D341Med (cell line): ENCODE measurements at regions not wholly inside any gene's neighbourhood (a gene's known extent, or its start where the extent isn't known, plus 50 kb on each side); places are given as distances from the start of the nearest gene placed in this dataset.

ENCODE experiments used
- DNase-seq: peaks from one replicate; pipeline ENCODE4 v3.0.0; 2012; ENCODE audit warnings: low spot score

GRCh38 chr4:136754810-136755530 lies 777.3 kb downstream of the PCDH18 start:
- no peak for DNase-seq

DNA sequence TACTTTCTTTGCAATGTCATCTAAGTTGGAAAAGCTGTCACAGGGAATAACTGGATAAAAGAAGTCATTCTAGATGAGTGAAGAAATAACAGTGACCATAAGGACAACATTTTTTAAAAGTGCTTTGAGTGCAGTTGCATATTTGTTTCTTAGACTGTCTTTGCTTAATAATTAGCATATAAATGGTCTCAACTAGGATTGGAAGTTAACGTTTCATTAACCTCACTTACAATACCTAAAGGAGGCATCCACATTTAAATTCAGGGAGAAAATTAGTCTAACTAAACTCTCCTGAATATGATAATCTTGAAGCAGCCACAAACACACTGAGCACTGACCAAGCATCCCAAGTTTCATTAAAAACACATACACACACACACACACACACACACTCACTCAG lies 780.7 kb downstream of the PCDH18 start:
- DNase-seq = no peak

DNA sequence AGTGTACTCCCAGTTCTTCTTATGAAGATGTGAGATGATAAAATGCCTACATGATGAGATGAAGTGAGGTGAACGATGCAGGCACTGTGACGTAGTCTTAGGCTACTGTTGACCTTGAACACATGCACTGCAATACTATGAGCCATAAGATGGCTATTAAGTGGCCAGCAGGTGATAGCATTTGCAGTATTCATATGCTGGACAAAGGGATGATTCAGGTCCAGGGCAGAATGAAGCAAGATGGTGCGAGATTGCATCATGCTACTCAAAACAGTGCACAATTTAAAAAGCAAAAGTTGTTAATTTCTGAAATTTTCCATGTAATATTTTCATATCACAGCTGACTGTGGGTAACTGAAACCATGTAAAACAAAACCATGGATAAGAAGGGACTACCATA lies 781.4 kb downstream of the PCDH18 start:
- DNase-seq = no peak

- DNase-seq = no peak
These were observed 782.3 kb downstream of the PCDH18 start for GRCh38 chr4:136749989-136750388.

DNA sequence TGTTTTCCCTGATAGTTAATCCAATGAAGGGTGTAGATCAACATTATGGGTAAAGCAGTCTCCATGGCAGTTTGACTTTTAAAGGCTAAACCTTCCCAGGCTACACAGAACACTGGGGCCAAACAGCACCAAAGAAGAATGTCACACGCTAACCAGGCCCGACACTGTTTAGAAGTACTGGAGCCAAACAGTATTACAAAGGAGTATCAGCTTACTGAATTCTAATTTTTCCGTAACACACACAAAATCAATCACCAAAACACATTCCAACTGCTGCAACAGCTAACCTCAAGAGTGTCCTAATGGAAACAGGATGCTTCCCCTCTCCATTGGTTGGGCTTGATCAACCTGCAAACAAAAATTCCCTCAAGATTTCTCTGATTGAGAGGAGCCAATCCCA lies 783.5 kb downstream of the PCDH18 start:
- DNase-seq = no peak

- DNase-seq = no peak
These were observed 784.1 kb downstream of the PCDH18 start for GRCh38 chr4:136748165-136748564.

DNA sequence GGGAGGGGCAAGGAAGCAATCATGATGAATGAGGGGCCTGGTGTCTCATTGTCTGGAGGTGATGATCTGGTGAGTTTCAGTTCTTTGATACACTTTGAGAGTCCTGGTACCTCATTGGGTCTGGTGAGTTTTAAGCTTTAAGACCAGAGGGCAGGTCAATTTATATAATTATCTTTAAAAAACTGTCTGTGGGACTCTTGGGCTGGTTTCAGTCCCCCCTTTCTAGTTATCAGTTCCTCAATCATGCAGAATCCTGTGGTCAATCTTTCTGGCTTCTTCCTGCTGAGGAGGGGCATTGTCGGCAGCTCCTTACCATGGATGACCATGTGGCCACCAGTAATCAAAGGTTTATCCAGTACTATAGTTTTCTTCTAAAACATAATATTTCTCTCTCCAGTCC lies 789.1 kb downstream of the PCDH18 start:
- no peak for DNase-seq

DNA sequence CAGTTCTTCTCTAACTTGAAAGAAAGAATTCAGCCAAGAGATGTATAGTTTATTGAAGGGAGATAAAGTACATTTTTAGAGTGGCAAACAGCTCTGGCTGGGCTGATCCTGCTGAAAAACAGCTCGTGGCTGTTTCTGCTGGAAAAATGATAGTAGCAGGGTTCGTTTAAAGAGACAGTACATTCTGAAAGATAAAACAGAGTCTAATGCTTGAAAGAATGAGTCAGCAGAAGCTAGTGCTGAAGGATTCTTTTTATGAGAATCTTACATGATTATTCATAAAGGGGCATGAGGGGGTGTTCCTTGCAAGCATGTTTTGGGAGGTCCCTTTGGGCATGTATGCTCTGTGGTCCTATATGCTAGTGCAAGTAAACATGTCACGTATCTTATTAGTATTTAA lies 790.0 kb downstream of the PCDH18 start:
- DNase-seq = no peak

DNA sequence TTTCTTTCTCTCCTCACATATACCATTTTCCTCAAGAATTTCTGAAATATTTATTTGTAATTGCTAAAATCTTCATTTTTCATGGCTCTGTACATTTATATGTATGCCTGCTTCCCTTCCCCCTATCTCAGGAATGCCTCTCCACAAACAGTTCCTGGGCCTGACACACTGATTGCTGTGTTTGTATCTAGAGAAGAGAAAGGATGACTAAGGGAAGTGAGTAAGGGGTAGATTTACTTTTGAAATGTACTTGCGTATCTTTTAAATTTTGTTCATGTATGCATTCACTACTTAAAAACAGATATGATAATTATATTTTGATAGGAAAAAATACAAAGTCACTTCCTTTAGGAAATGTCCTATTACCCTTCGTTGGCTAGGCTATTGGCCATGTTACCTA lies 790.8 kb downstream of the PCDH18 start:
- DNase-seq = no peak

DNA sequence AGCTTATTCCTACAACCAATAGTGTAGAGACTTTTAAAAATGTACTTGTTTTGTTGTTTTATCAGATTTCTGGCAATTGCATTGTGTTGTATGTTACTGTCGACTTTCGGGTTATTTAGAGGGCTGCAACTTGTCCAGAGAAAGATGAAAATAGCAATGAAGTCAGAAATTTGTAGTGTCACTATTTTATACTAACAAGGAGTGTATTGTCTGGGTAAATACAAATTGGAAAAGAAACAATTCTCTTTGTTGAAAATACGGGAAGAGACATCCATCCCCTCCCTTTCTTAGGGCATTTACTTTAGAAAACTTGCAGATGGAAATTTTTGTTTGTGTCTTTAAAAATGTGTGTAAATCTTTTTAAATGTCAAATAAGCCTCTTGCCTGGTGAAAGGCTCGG lies 792.0 kb downstream of the PCDH18 start:
- no peak for DNase-seq

DNA sequence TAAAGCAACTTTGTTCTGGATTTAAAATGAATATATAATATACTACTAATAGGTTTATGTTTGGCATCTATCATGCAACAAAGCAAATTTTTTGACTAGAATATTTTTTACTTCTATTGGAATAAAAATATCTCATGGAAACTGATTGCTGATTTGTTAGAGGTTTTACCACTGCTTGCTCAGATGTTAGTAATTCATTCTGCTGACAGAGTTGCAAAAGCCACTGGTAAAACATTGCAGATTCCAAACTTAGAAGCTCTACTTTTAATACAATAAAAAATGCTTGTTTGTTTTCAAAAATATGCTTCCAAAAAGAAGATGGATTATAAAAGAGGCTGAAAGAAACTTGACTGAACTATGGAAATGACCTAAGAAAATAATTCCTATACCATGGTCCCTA lies 795.2 kb downstream of the PCDH18 start:
- no peak for DNase-seq

GRCh38 chr4:136731025-136731424 lies 801.3 kb downstream of the PCDH18 start:
- no peak for DNase-seq

DNA sequence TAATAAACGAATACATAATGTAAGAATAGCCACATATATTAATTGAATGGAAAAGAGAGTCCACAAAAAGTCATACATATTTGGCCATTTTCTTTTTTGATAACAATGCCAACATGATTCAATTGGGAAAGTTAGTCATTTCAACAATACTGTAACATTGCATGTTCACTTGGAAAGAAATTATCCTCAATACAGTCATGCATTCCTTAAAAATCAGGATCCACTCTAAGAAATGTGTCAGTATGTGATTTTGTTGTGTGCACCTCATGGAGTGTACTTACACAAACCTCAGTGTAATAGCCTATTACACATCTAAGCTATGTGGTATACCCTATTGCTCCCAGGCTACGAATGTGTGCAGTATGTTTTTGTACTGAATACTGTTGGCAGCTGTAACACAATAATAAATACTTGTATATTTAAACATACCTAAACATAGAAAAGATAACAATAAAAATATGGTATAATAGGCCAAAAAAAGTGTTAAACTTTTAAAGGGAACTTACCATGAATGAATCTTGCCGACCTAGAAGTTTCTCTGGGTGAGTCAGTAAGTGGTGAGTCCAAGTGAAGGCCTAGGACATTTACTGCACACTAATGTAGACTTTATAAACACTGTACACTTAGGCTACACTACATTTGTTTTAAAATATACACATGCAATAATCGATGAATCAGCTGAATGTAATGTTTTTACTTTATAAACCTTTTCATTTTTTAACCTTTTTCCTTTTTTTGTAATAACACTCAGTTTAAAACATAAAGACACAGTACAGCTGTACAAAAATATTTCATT lies 806.8 kb downstream of the PCDH18 start:
- DNase-seq = no peak

DNA sequence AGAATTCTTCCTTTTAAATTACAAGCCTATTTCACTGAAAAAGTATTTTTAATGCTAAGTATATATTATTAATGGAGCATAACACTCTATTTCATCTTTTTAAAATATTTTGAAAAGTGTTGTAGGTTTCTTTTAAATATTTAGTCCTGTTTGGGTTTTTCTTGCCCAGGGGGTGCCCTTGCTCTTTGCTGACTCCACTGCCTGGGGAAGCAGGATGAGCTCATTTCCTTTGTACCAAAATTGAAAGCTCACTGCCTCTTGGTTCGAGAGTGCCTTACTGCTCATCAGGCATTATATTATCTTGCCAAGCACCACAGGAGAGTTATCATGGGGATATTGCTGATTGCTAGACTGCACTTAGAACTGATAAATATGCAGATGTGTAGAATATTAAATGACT lies 819.2 kb downstream of the PCDH18 start:
- no peak for DNase-seq

DNA sequence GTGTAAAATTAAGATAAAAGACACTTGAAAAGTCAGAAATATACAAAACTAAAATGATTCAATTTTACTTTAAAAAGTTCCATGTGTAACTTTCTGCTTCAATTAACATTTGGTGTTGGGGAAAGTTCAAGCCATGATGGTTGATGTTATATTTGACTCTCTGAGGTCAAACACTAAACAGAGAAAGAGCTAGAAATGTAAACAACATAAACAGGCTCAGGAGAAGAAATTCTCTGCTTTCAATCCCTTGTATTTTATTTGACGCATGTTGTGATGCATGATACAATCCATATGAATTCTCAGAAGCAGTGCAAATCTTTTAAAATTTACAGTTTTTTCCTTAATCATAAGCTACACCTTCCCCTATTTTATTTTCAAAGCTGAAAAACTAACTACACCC lies 822.4 kb downstream of the PCDH18 start:
- DNase-seq = no peak

DNA sequence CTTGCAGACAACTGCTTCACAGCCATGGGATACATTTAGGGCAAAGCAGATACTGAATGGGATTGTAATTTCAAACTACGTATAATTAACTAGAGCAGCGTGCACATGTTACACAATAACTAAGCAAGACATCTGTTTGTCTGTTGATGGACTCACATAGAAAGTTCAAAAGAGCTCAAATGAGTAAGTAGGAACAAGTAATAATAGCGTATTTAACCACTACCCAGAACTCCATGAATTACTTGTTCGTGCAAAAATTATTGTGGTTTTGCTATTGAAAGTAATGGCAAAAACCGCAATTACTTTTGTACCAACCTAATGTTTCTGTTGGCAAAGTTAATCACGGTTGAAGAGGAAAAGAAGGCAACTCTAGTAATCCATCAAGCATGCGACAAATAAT lies 825.4 kb downstream of the PCDH18 start:
- no peak for DNase-seq

DNA sequence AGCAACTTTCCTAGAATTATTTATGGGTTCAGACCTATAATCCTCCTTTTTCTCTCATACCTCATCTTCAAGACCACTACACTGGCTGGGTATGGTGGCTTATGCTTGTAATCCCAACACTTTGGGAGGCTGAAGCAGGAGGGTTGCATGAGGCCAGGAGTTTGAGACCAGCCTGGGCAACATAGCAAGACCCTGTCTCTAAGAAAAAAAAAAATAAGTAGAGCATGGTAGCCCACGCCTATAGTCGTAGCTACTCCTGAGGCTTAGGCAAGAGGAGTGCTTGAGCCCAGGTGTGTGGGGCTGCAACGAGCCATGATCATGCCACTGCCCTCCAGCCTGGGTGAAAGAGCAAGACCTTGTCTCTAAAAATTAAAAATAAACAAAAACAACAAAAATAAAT lies 832.4 kb downstream of the PCDH18 start:
- DNase-seq = no peak

GRCh38 chr4:136691607-136692006 lies 840.7 kb downstream of the PCDH18 start:
- DNase-seq = no peak

GRCh38 chr4:136690360-136690759 lies 841.9 kb downstream of the PCDH18 start:
- DNase-seq = no peak

DNA sequence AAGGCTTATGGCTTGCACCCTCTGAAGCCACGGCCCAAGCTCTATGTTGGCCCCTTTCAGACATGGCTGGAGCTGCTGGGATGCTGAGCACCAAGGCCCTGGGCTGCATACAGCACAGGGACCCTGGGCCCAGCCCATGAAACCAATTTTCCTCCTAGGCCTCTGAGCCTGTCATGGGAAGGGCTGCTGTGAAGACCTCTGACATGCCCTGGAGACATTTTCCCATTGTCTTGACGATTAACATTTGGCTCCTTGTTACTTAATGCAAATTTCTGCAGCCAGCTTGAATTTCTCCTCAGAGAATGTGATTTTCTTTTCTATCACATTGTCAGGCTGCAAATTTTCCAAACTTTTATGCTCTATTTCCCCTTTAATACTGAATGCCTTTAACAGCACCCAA lies 844.7 kb downstream of the PCDH18 start:
- DNase-seq = no peak

- DNase-seq = peak; percentile 17
These were observed 845.2 kb downstream of the PCDH18 start for GRCh38 chr4:136687118-136687517.

DNA sequence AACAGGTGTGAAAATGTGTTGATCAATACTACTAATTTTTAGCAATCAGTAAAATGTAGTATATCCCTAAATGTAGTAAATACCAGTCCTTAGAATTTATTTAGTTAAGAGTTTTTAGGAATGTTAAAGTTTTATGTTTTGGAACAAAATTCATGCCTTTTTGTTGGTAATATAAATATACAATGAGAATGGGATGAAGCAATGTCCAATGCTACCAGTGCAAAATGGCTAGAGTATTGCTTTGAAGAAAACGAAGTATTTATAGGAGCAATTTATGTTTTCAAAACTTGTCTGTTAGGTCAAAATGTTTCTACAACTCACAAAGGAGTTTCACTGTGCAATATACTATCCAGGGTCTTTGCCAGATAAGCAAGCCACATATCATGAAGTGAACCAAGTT lies 851.5 kb downstream of the PCDH18 start:
- no peak for DNase-seq

GRCh38 chr4:136680271-136680670 lies 852.0 kb downstream of the PCDH18 start:
- DNase-seq = peak; percentile 68

- no peak for DNase-seq
These were observed 862.0 kb downstream of the PCDH18 start for GRCh38 chr4:136670265-136670664.
